ENCODE measurements at regions not wholly inside any gene's neighbourhood (a gene's known extent, or its start where the extent isn't known, plus 50 kb on each side); places are given as distances from the start of the nearest gene placed in this dataset.

GRCh38 chr6:40734607-40735006 is 147.4 kb upstream of the LRFN2 start:
- ATAC-seq (no peak), DNase-seq (no peak)
- no peaks in the 10 kb centered on the region for H3K9me3 ChIP-seq
- no peak overlapping the region for H3K27ac ChIP-seq
- 79% methylated on average over 4 of the region's 4 CpGs for WGBS (ENCODE audit: insufficient coverage, low coverage, low lambda C conversion rate, missing lambda C conversion rate)
- H3K4me3 ChIP-seq, result no peak overlapping the region
- H3K36me3 ChIP-seq, result no peaks in the 10 kb centered on the region
- TF ChIP-seq CTCF (IDR thresholded peaks at IDR 0.05) (no peak), POLR2A (IDR thresholded peaks at IDR 0.05) (no peak)
- no peaks in the 10 kb centered on the region for H3K4me1 ChIP-seq
- H3K27me3 ChIP-seq, result no peaks in the 10 kb centered on the region
- intact Hi-C loops (cut with DNase I), result no loop called here

GRCh38 chr6:40733770-40734396 is 146.7 kb upstream of the LRFN2 start:
- ATAC-seq (no peak), DNase-seq (no peak)
- H3K27ac ChIP-seq, result no peak overlapping the region
- no peaks in the 10 kb centered on the region for H3K4me1 ChIP-seq
- H3K9me3 ChIP-seq, result no peaks in the 10 kb centered on the region
- H3K4me3 ChIP-seq, result no peak overlapping the region
- 37% methylated on average over 4 of the region's 4 CpGs for WGBS (ENCODE audit: insufficient coverage, low coverage, low lambda C conversion rate, missing lambda C conversion rate)
- intact Hi-C loops (cut with DNase I), result no loop called here
- no peaks in the 10 kb centered on the region for H3K27me3 ChIP-seq
- no peak for TF ChIP-seq CTCF (IDR thresholded peaks at IDR 0.05)
- TF ChIP-seq POLR2A (IDR thresholded peaks at IDR 0.05), result no peak
- no peaks in the 10 kb centered on the region for H3K36me3 ChIP-seq

- ATAC-seq, result no peak
- H3K4me1 ChIP-seq, result no peaks in the 10 kb centered on the region
- no peak overlapping the region for H3K27ac ChIP-seq
- TF ChIP-seq CTCF (IDR thresholded peaks at IDR 0.05) (no peak), POLR2A (IDR thresholded peaks at IDR 0.05) (no peak)
- H3K9me3 ChIP-seq, result no peaks in the 10 kb centered on the region
- H3K27me3 ChIP-seq, result no peaks in the 10 kb centered on the region
- intact Hi-C loops (cut with DNase I), result no loop called here
- H3K4me3 ChIP-seq, result no peak overlapping the region
- no peaks in the 10 kb centered on the region for H3K36me3 ChIP-seq
- 44% methylated on average over 1 of the region's 1 CpG for WGBS (ENCODE audit: insufficient coverage, low coverage, low lambda C conversion rate, missing lambda C conversion rate)
- no peak for DNase-seq
Observed at GRCh38 chr6:40733290-40733689, 146.1 kb upstream of the LRFN2 start.

- Histone ChIP-seq H3K4me3 (no peak overlapping the region), H3K36me3 (no peaks in the 10 kb centered on the region), H3K4me1 (no peaks in the 10 kb centered on the region), H3K27me3 (no peaks in the 10 kb centered on the region), H3K9me3 (no peaks in the 10 kb centered on the region), H3K27ac (no peak overlapping the region)
- DNase-seq (no peak), ATAC-seq (no peak)
- TF ChIP-seq CTCF (IDR thresholded peaks at IDR 0.05), result no peak
- WGBS (ENCODE audit: insufficient coverage, low coverage, low lambda C conversion rate, missing lambda C conversion rate), result 63% methylated on average over 3 of the region's 3 CpGs
- intact Hi-C loops (cut with DNase I), result no loop called here
Observed at GRCh38 chr6:40732878-40733277, 145.7 kb upstream of the LRFN2 start.

- intact Hi-C loops (cut with DNase I), result no loop called here
- TF ChIP-seq POLR2A (IDR thresholded peaks at IDR 0.05) (no peak), CTCF (IDR thresholded peaks at IDR 0.05) (no peak)
Observed at GRCh38 chr6:40728643-40729042, 141.5 kb upstream of the LRFN2 start.

More at GRCh38 chr6:40728643-40729042, 141.5 kb upstream of the LRFN2 start:
- H3K9me3 ChIP-seq, result no peaks in the 10 kb centered on the region
- 94% methylated on average over 2 of the region's 3 CpGs for WGBS (ENCODE audit: insufficient coverage, low coverage, low lambda C conversion rate, missing lambda C conversion rate)
- no peak for DNase-seq
- no peaks in the 10 kb centered on the region for H3K36me3 ChIP-seq
- no peak overlapping the region for H3K27ac ChIP-seq
- no peak for ATAC-seq
- H3K4me3 ChIP-seq, result no peak overlapping the region
- H3K27me3 ChIP-seq, result no peaks in the 10 kb centered on the region
- H3K4me1 ChIP-seq, result no peaks in the 10 kb centered on the region

Data from right lobe of liver (tissue), 6 donors.